Testis (tissue), 2 donors: ENCODE measurements at regions not wholly inside any gene's neighbourhood (a gene's known extent, or its start where the extent isn't known, plus 50 kb on each side); places are given as distances from the start of the nearest gene placed in this dataset.

Source experiments
- DNase-seq: peaks from one replicate; pipeline ENCODE4 v3.0.0-alpha.2; 2019
- H3K27ac ChIP-seq, 2 donors: fragments of 200-600 bp; sonication (generic); one replicate each; pipeline ENCODE4 v1.5.1; 2019
- H3K27me3 ChIP-seq: fragments of 200-600 bp; sonication (generic); one replicate; pipeline ENCODE4 v1.5.1; 2019
- H3K36me3 ChIP-seq: fragments of 200-600 bp; sonication (generic); one replicate; pipeline ENCODE4 v1.5.1; 2017; ENCODE audit warnings: low read depth; ENCODE audit errors: missing control alignments
- H3K4me1 ChIP-seq: fragments of 200-600 bp; sonication (generic); one replicate; pipeline ENCODE4 v1.5.1; 2019
- H3K4me3 ChIP-seq, 2 donors: fragments of 200-600 bp; sonication (generic); one replicate each; pipeline ENCODE4 v1.5.1; 2017 to 2019
- H3K9me3 ChIP-seq: fragments of 200-600 bp; sonication (generic); one replicate; pipeline ENCODE4 v1.5.1; 2017
- CTCF ChIP-seq, 3 experiments: fragments of 450-650 bp in 2 of 3; fragments of 200-600 bp in 1 of 3; sonication (generic) in 1 of 3; IDR thresholded peaks; one replicate each; pipeline ENCODE4 v1.5.1; 2016 to 2019; ENCODE audit warnings: antibody characterized with exemption in 3 of 3, mild to moderate bottlenecking in 2 of 3, moderate library complexity in 1 of 3
- POLR2A ChIP-seq: fragments of 450-650 bp; IDR thresholded peaks from one replicate; pipeline ENCODE4 v1.6.1; 2017; ENCODE audit warnings: antibody characterized with exemption, mild to moderate bottlenecking, moderate library complexity
- WGBS, 2 donors: methylation state at CpG; one replicate each; pipeline ENCODE4 v1.1.5; 2018; 5-methylcytosine and 5-hydroxymethylcytosine counted together
- intact Hi-C: fragments of 100-400 bp; cut with DNase I; formaldehyde crosslinking; loops from one replicate; pipeline ENCODE4 v1.15.1; 2023; ENCODE audit warnings: low total_unique reads

- Histone ChIP-seq H3K4me3 (no peak overlapping the region), H3K27me3 (no peaks in the 10 kb centered on the region), H3K4me1 (no peaks in the 10 kb centered on the region), H3K9me3 (no peaks in the 10 kb centered on the region), H3K36me3 (no peaks in the 10 kb centered on the region), H3K27ac (no peak overlapping the region)
- TF ChIP-seq POLR2A = no peak
- no peak for TF ChIP-seq CTCF (IDR thresholded peaks at IDR 0.05)
- no peak for DNase-seq
- intact Hi-C loops = no loop called here
- 95 to 97% methylated on average over 1 of the region's 1 CpG for WGBS, 2 donors
Observed at GRCh38 chr4:58216461-58216860, 1106.3 kb upstream of the IGFBP7 start.

GRCh38 chr4:58214376-58214775, 1104.2 kb upstream of the IGFBP7 start:
- no peaks in the 10 kb centered on the region for H3K27me3 ChIP-seq
- H3K9me3 ChIP-seq = no peaks in the 10 kb centered on the region
- TF ChIP-seq POLR2A (no peak), CTCF (IDR thresholded peaks at IDR 0.05) (no peak)
- DNase-seq = no peak
- H3K4me3 ChIP-seq = no peak overlapping the region
- no peaks in the 10 kb centered on the region for H3K4me1 ChIP-seq
- intact Hi-C loops = no loop called here
- no peak overlapping the region for H3K27ac ChIP-seq
- H3K36me3 ChIP-seq = no peaks in the 10 kb centered on the region
- 78 to 83% methylated on average over 3 of the region's 3 CpGs for WGBS, 2 donors

GRCh38 chr4:58209551-58209950, 1099.4 kb upstream of the IGFBP7 start:
- no peak for DNase-seq
- no peak overlapping the region for H3K27ac ChIP-seq
- no peaks in the 10 kb centered on the region for H3K36me3 ChIP-seq
- H3K4me1 ChIP-seq = no peaks in the 10 kb centered on the region
- intact Hi-C loops = no loop called here
- no peak for TF ChIP-seq CTCF (IDR thresholded peaks at IDR 0.05)
- TF ChIP-seq POLR2A = no peak
- H3K27me3 ChIP-seq = no peaks in the 10 kb centered on the region
- no peak overlapping the region for H3K4me3 ChIP-seq
- WGBS, 2 donors = 90 to 95% methylated on average over 2 of the region's 2 CpGs
- H3K9me3 ChIP-seq = no peaks in the 10 kb centered on the region

- no peak overlapping the region for H3K27ac ChIP-seq
- H3K36me3 ChIP-seq = no peaks in the 10 kb centered on the region
- WGBS, 2 donors = 69 to 76% methylated on average over 2 of the region's 2 CpGs
- H3K4me1 ChIP-seq = no peaks in the 10 kb centered on the region
- no peaks in the 10 kb centered on the region for H3K27me3 ChIP-seq
- no peak for DNase-seq
- no peak for TF ChIP-seq POLR2A
- no peak for TF ChIP-seq CTCF (IDR thresholded peaks at IDR 0.05)
- H3K4me3 ChIP-seq = no peak overlapping the region
- intact Hi-C loops = no loop called here
- no peaks in the 10 kb centered on the region for H3K9me3 ChIP-seq
Observed at GRCh38 chr4:58209001-58209400, 1098.8 kb upstream of the IGFBP7 start.

GRCh38 chr4:58205446-58206235, 1095.5 kb upstream of the IGFBP7 start:
- TF ChIP-seq POLR2A (no peak), CTCF (IDR thresholded peaks at IDR 0.05) (no peak)
- intact Hi-C loops = no loop called here
- no peak overlapping the region for H3K27ac ChIP-seq
- WGBS, 2 donors = 74 to 76% methylated on average over 3 of the region's 3 CpGs
- no peak for DNase-seq
- no peaks in the 10 kb centered on the region for H3K4me1 ChIP-seq
- no peaks in the 10 kb centered on the region for H3K27me3 ChIP-seq
- no peaks in the 10 kb centered on the region for H3K9me3 ChIP-seq
- H3K4me3 ChIP-seq = no peak overlapping the region
- H3K36me3 ChIP-seq = no peaks in the 10 kb centered on the region
